HepG2 (cell line): ENCODE measurements at regions not wholly inside any gene's neighbourhood (a gene's known extent, or its start where the extent isn't known, plus 50 kb on each side); places are given as distances from the start of the nearest gene placed in this dataset.

Source experiments
- ATAC-seq: fragments of 200-7000 bp; cut with Tn5 transposase; 3 replicates; pipeline ENCODE4 v1.9.1; 2020; ENCODE audit warnings: mild to moderate bottlenecking, moderate library complexity
- BruUV-seq: library from RNA; stranded (reverse); fragments of 400-500 nt; replicated peaks from 2 replicates; lab custom pipeline; 2021; lab: Mats Ljungman, UMichigan
- CTCF ChIA-PET: fragments of 300-600 bp; formaldehyde crosslinking; extraction: SDS; loops from one replicate; lab custom pipeline; 2021; ENCODE audit warnings: low total read pairs, inconsistent platforms, low intra/inter-chr PET ratio; lab: Yijun Ruan, JAX
- POLR2A ChIA-PET: fragments of 350-600 bp; sonication (Branson Sonifier 250); formaldehyde crosslinking; loops from one replicate; lab custom pipeline; 2020; ENCODE audit warnings: antibody characterized with exemption, inconsistent platforms; lab: Yijun Ruan, JAX
- DNase-seq: peaks from one replicate; pipeline ENCODE4 v3.0.0-alpha.2; 2015; ENCODE audit warnings: low spot score
- FAIRE-seq: peaks from 3 replicates; lab custom pipeline; 2011; peaks lifted over from hg19 to GRCh38; lab: Jason Lieb, UNC
- H2AFZ ChIP-seq: one replicate; pipeline ENCODE4 v1.6.1; 2011; ENCODE audit warnings: low read length, inconsistent platforms
- H3K27ac ChIP-seq: fragments of 300-600 bp; 3 replicates; pipeline ENCODE4 v1.8.0; 2011; ENCODE audit warnings: mixed run types, mild to moderate bottlenecking, mixed read lengths, low read length, inconsistent platforms; ENCODE audit not compliant: insufficient read depth; ENCODE audit errors: extremely low read length
- H3K27me3 ChIP-seq, 2 experiments: fragments of 200-600 bp in 1 of 2; 2 replicates in 1 of 2; 3 replicates in 1 of 2; pipeline versions ENCODE4 v1.6.0 to v1.8.0; 2011; ENCODE audit warnings: low read length in 2 of 2, mild to moderate bottlenecking in 2 of 2, moderate library complexity in 2 of 2, inconsistent platforms in 1 of 2; ENCODE audit not compliant: insufficient read depth in 2 of 2, control insufficient read depth in 1 of 2
- H3K36me3 ChIP-seq, 2 experiments: fragments of 200-600 bp in 1 of 2; replicated peaks in 1 of 2; 2 replicates in 1 of 2; 3 replicates in 1 of 2; pipeline versions ENCODE4 v1.5.1 to v1.8.0; 2011; ENCODE audit warnings: low read length in 2 of 2, inconsistent platforms in 1 of 2; ENCODE audit not compliant: insufficient read depth in 2 of 2, control insufficient read depth in 1 of 2
- H3K4me1 ChIP-seq: 2 replicates; pipeline ENCODE4 v1.5.1; 2012; ENCODE audit warnings: low read length, inconsistent platforms; ENCODE audit not compliant: insufficient read depth
- H3K4me2 ChIP-seq: 2 replicates; pipeline ENCODE4 v1.6.0; 2011; ENCODE audit warnings: low read depth, low read length, inconsistent platforms
- H3K4me3 ChIP-seq, 3 experiments: fragments of 200-600 bp in 1 of 3; sonication (generic), shearing (Covaris generic) in 1 of 3; replicated peaks in 1 of 3; 2 replicates each; pipeline ENCODE4 v1.5.1; 2011 to 2016; ENCODE audit warnings: low read length in 3 of 3, inconsistent platforms in 2 of 3, low read depth in 2 of 3, mild to moderate bottlenecking in 2 of 3, control low read depth in 1 of 3, mixed read lengths in 1 of 3; ENCODE audit not compliant: insufficient read depth in 1 of 3
- H3K79me2 ChIP-seq: one replicate; pipeline ENCODE4 v1.6.1; 2011; ENCODE audit warnings: low read length, inconsistent platforms; ENCODE audit not compliant: insufficient read depth
- H3K9ac ChIP-seq: 2 replicates; pipeline ENCODE4 v1.6.0; 2011; ENCODE audit warnings: mild to moderate bottlenecking, low read depth, low read length, inconsistent platforms; ENCODE audit not compliant: insufficient read depth
- H3K9me3 ChIP-seq: 2 replicates; pipeline ENCODE4 v1.5.1; 2012; ENCODE audit warnings: mild to moderate bottlenecking, low read length
- H4K20me1 ChIP-seq: 2 replicates; pipeline ENCODE4 v1.6.0; 2011; ENCODE audit warnings: inconsistent platforms, mild to moderate bottlenecking, low read length, moderate library complexity; ENCODE audit not compliant: insufficient read depth
- JDP2 ChIP-seq: sonication (generic); formaldehyde crosslinking; IDR thresholded peaks from 2 replicates; pipeline ENCODE4 v1.8.1; 2022; ENCODE audit warnings: missing genetic modification reagents, borderline replicate concordance
- POLR2A ChIP-seq, 2 experiments: IDR thresholded peaks; 2 replicates each; pipeline ENCODE4 v1.6.1; 2011; ENCODE audit warnings: low read depth in 2 of 2, low read length in 2 of 2, mild to moderate bottlenecking in 1 of 2, moderate library complexity in 1 of 2; ENCODE audit not compliant: insufficient read depth in 1 of 2
- SALL2 ChIP-seq: sonication (generic); formaldehyde crosslinking; IDR thresholded peaks from 2 replicates; pipeline ENCODE4 v1.8.1; 2023; ENCODE audit warnings: mild to moderate bottlenecking, missing genetic modification reagents, inconsistent platforms
- TGIF2 ChIP-seq: IDR thresholded peaks from 2 replicates; pipeline ENCODE4 v1.6.1; 2016; ENCODE audit warnings: control low read depth, missing compliant biosample characterization
- ZNF138 ChIP-seq: sonication (generic); formaldehyde crosslinking; IDR thresholded peaks from 2 replicates; pipeline ENCODE4 v1.5.0; 2020; ENCODE audit warnings: mild to moderate bottlenecking, low read depth, missing genetic modification reagents
- ZNF296 ChIP-seq: sonication (generic); formaldehyde crosslinking; conservative IDR thresholded peaks from 2 replicates; pipeline ENCODE4 v1.5.0; 2020; ENCODE audit warnings: mild to moderate bottlenecking, missing genetic modification reagents
- ZNF839 ChIP-seq: sonication (generic); formaldehyde crosslinking; IDR thresholded peaks from 2 replicates; pipeline ENCODE4 v1.4.0; 2020; ENCODE audit warnings: missing genetic modification reagents, mild to moderate bottlenecking, borderline replicate concordance
- ZSCAN20 ChIP-seq: sonication (generic); formaldehyde crosslinking; IDR thresholded peaks from 2 replicates; pipeline ENCODE4 v1.4.0; 2020; ENCODE audit warnings: missing genetic modification reagents, mild to moderate bottlenecking, borderline replicate concordance
- ZSCAN29 ChIP-seq: sonication (generic); formaldehyde crosslinking; conservative IDR thresholded peaks from 2 replicates; pipeline ENCODE4 v1.4.0; 2020; ENCODE audit warnings: mild to moderate bottlenecking, missing genetic modification reagents
- WGBS: methylation state at CpG from one replicate; pipeline ENCODE4 v1.1.6; 2017; ENCODE audit warnings: low lambda C conversion rate; 5-methylcytosine and 5-hydroxymethylcytosine counted together
- in situ Hi-C: cut with HindIII; loops from 2 replicates; pipeline ENCODE4 v1.10.0; 2017; ENCODE audit warnings: low pct_unique_long_range_greater_than_20kb; ENCODE audit not compliant: extremely low pct_ligation_motif_present
- intact Hi-C: fragments of 100-400 bp; cut with micrococcal nuclease; formaldehyde crosslinking; loops from one replicate; pipeline ENCODE4 v1.10.0; 2022; ENCODE audit not compliant: unreplicated experiment

DNA sequence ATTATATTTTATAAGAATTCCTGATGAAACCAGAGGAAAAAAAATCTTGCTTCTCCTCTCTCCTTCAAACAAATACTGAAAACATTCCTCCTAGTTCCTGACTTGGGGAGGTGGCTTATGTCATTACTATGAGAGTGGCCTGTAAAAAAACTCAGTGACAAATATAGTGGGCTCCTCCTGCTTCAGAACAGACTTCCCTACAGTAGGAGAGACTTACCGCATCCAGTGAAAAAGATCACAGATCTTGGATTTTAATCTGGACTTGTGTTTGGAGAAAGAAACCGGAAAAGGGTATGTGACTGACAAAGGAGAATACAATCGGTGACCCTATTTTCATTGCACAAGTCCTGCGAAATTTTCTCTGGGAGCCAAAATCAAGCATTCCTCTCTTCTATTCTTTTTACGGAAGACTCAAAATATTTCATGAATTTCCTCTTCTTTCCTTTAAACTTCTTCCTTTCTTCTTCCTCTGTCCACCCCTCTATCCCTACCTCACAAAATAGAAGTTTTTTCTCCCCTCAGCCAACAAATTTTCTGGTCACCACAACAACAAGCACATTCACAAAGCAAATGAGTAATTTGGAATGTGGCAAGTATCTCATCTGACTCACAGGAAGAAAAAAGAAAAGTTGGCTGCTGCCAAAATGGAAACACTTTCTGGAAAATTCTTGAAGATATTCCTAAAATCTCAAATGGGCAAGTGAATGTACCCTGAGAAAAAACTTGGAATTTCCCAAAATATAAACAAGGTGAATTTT is 185.1 kb upstream of the CDKN3 start:
- BruUV-seq: no TSS peak
- WGBS: 79% methylated on average over 5 of the region's 5 CpGs
- CTCF ChIA-PET: no interaction called here
- intact Hi-C loops: no loop called here
- in situ Hi-C loops: no loop called here
- H3K79me2 ChIP-seq: no peaks in the 10 kb centered on the region
- H3K4me2 ChIP-seq: no peak overlapping the region
- H3K36me3 ChIP-seq: no peaks in the 10 kb centered on the region
- H4K20me1 ChIP-seq: no peaks in the 10 kb centered on the region
- ATAC-seq (no peak), DNase-seq (no peak), FAIRE-seq (no peak)
- peaks cover 30% of the 10 kb centered on the region for H3K4me1 ChIP-seq
- H3K27me3 ChIP-seq: no peaks in the 10 kb centered on the region
- H3K4me3 ChIP-seq: no peak overlapping the region
- H3K27ac ChIP-seq: no peak overlapping the region
- no peak overlapping the region for H3K9ac ChIP-seq
- TF ChIP-seq SALL2 (CRISPR knock-in tag): no peak
- TF ChIP-seq JDP2: no peak
- TF ChIP-seq ZSCAN29 (CRISPR knock-in tag): no peak
- H3K9me3 ChIP-seq: no peaks in the 10 kb centered on the region
- no peak overlapping the region for H2AFZ ChIP-seq
- POLR2A ChIA-PET: no interaction called here

DNA sequence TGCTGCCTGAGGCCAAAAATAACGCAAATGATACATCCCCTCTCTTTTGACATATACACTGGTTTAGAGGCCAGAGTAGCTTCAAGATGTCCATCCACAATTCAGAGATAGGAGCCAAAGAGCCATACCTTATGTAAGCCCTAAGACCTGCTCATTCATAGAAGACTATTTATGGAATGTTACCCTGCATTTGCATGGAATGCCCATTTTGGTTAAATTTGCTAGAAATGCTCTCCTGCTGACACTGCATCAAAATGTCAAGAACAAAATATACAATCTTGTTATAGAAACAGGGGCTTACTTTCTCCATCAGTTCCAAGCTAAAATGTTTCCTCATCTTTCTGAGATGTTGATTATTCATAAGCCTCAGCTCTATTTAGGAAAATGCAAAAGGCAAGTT is 183.3 kb upstream of the CDKN3 start:
- no peak overlapping the region for H2AFZ ChIP-seq
- H3K4me3 ChIP-seq: no peak overlapping the region
- no peaks in the 10 kb centered on the region for H3K36me3 ChIP-seq
- H3K9ac ChIP-seq: no peak overlapping the region
- no peak for ATAC-seq
- peaks cover 23% of the 10 kb centered on the region for H3K4me1 ChIP-seq
- no peaks in the 10 kb centered on the region for H3K27me3 ChIP-seq
- FAIRE-seq: no peak
- no peak for DNase-seq
- POLR2A ChIA-PET: no interaction called here
- BruUV-seq: no TSS peak
- H3K9me3 ChIP-seq: no peaks in the 10 kb centered on the region
- CTCF ChIA-PET: no interaction called here
- in situ Hi-C loops: no loop called here
- no peak for TF ChIP-seq TGIF2
- no peak for TF ChIP-seq ZNF839
- TF ChIP-seq ZNF138 (CRISPR knock-in tag): no peak
- TF ChIP-seq ZSCAN20 (CRISPR knock-in tag): no peak
- no peak for TF ChIP-seq ZNF296 (CRISPR knock-in tag)
- no peak for TF ChIP-seq POLR2A (IDR thresholded peaks at IDR 0.05; ENCODE audit: insufficient read depth in 1 of 2, low read depth in 2 of 2, low read length in 2 of 2)
- H3K27ac ChIP-seq: no peak overlapping the region
- H3K79me2 ChIP-seq: no peaks in the 10 kb centered on the region
- no peak overlapping the region for H3K4me2 ChIP-seq
- no peaks in the 10 kb centered on the region for H4K20me1 ChIP-seq
- intact Hi-C loops: no loop called here
- WGBS: 100% methylated on average over 1 of the region's 1 CpG
